Right lobe of liver (tissue), 6 donors: ENCODE measurements at regions not wholly inside any gene's neighbourhood (a gene's known extent, or its start where the extent isn't known, plus 50 kb on each side); places are given as distances from the start of the nearest gene placed in this dataset.

Source experiments
- ATAC-seq, 4 donors: fragments of 200-7000 bp; cut with Tn5 transposase; one replicate each; pipeline ENCODE4 v1.9.1; 2020; ENCODE audit warnings: mild to moderate bottlenecking in 4 of 4, moderate library complexity in 4 of 4
- DNase-seq, 3 donors: peaks; one replicate each; pipeline ENCODE4 v3.0.0-alpha.2; 2020
- H3K27ac ChIP-seq, 3 donors: fragments of 200-600 bp; one replicate each; pipeline ENCODE4 v1.8.0; 2022
- H3K27me3 ChIP-seq, 2 donors: fragments of 200-600 bp; one replicate each; pipeline ENCODE4 v1.8.0; 2022
- H3K36me3 ChIP-seq, 4 donors: fragments of 200-600 bp; sonication (generic) in 1 of 4; one replicate each; pipeline versions ENCODE4 v1.5.1 to v1.8.0; 2017 to 2022; ENCODE audit warnings: control low read depth in 1 of 4
- H3K4me1 ChIP-seq, 4 donors: fragments of 200-600 bp; sonication (generic) in 1 of 4; one replicate each; pipeline versions ENCODE4 v1.5.1 to v1.8.0; 2017 to 2022; ENCODE audit warnings: control low read depth in 1 of 4
- H3K4me3 ChIP-seq, 3 donors: fragments of 200-600 bp; one replicate each; pipeline ENCODE4 v1.8.0; 2022
- H3K9me3 ChIP-seq, 4 donors: fragments of 200-600 bp; sonication (generic) in 1 of 4; one replicate each; pipeline versions ENCODE4 v1.5.1 to v1.8.0; 2017 to 2022; ENCODE audit warnings: control low read depth in 1 of 4
- POLR2A ChIP-seq: fragments of 450-650 bp; IDR thresholded peaks from one replicate; pipeline ENCODE4 v1.6.1; 2017; ENCODE audit warnings: antibody characterized with exemption, mild to moderate bottlenecking
- WGBS: methylation state at CpG from one replicate; pipeline ENCODE4 v1.1.6; 2018; ENCODE audit warnings: low coverage, low lambda C conversion rate; ENCODE audit not compliant: insufficient coverage; ENCODE audit errors: missing lambda C conversion rate; 5-methylcytosine and 5-hydroxymethylcytosine counted together
- intact Hi-C, 2 donors: fragments of 100-400 bp; cut with DNase I; formaldehyde crosslinking; loops; one replicate each; pipeline versions ENCODE4 v1.11.2 to v1.14.1; 2022
- TF ChIP-seq, protein P1 (sequence below), 4 donors: fragments of 200-600 bp in 3 of 4; fragments of 450-650 bp in 1 of 4; IDR thresholded peaks; one replicate each; pipeline versions ENCODE4 v1.5.1 to v1.8.0; 2016 to 2022; ENCODE audit warnings: antibody characterized with exemption in 4 of 4, mild to moderate bottlenecking in 2 of 4
- donor health status: DM: no; HTN: yes; CAD: no.
- donor health status: DM: no; HTN: no; CAD: no.
- donor health status: DM: no; HTN: no; CAD: no.
- donor health status: DM: no; HTN: yes; CAD: no.
- donor health status: DM: no; HTN: yes; CAD: no.

GRCh38 chrX:10939424-10939823 lies 171.7 kb upstream of the HCCS start:
- no peaks in the 10 kb centered on the region for H3K27me3 ChIP-seq
- intact Hi-C loops = no loop called here
- H3K4me1 ChIP-seq = no peaks in the 10 kb centered on the region
- TF ChIP-seq, protein P1, sequence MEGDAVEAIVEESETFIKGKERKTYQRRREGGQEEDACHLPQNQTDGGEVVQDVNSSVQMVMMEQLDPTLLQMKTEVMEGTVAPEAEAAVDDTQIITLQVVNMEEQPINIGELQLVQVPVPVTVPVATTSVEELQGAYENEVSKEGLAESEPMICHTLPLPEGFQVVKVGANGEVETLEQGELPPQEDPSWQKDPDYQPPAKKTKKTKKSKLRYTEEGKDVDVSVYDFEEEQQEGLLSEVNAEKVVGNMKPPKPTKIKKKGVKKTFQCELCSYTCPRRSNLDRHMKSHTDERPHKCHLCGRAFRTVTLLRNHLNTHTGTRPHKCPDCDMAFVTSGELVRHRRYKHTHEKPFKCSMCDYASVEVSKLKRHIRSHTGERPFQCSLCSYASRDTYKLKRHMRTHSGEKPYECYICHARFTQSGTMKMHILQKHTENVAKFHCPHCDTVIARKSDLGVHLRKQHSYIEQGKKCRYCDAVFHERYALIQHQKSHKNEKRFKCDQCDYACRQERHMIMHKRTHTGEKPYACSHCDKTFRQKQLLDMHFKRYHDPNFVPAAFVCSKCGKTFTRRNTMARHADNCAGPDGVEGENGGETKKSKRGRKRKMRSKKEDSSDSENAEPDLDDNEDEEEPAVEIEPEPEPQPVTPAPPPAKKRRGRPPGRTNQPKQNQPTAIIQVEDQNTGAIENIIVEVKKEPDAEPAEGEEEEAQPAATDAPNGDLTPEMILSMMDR (IDR thresholded peaks at IDR 0.05) = no peak
- no peak for TF ChIP-seq POLR2A
- no peak overlapping the region for H3K27ac ChIP-seq
- WGBS = 21% methylated on average over 2 of the region's 2 CpGs
- no peaks in the 10 kb centered on the region for H3K36me3 ChIP-seq
- no peaks in the 10 kb centered on the region for H3K9me3 ChIP-seq
- peak; percentile 53 to 87 (median 72) for ATAC-seq
- DNase-seq = no peak
- H3K4me3 ChIP-seq = no peak overlapping the region

DNA sequence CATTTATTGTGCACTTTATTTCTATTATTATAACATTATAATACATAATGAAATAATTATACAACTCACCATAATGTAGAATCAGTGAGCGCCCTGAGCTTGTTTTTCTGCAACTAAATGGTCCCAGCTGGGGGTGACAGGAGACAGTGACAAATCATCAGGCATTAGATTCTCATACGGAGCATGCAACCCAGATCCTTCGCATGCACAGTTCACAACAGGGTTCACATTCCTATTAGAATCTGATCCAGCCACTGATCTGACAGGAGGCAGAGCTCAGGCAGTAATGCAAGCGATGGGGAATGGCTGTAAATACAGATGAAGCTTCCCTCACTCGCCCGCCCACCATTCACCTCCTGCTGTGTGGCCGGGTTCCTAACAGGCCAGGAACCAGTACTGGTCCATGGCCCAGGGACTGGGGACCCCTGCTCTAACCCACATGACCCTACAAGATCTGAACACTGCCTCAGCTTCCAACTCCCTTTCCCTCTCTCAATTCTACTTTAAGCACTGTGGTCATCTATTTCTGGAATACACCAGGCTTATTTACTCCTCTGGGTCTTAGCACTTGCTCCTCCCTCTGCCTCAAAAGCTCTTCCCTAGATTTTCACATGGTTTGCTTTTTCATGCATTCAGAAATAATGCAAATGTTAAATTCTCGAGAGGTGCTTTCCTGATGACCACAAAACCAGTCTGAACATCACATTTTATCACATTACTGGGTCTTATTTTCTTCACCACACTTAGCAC lies 166.8 kb upstream of the HCCS start:
- H3K27me3 ChIP-seq = no peaks in the 10 kb centered on the region
- H3K36me3 ChIP-seq = no peaks in the 10 kb centered on the region
- H3K27ac ChIP-seq = no peak overlapping the region
- ATAC-seq (no peak), DNase-seq (no peak)
- WGBS = 51% methylated on average over 5 of the region's 8 CpGs
- intact Hi-C loops = no loop called here
- TF ChIP-seq, protein P1 (IDR thresholded peaks at IDR 0.05) = no peak
- no peak for TF ChIP-seq POLR2A
- no peaks in the 10 kb centered on the region for H3K4me1 ChIP-seq
- no peak overlapping the region for H3K4me3 ChIP-seq
- no peaks in the 10 kb centered on the region for H3K9me3 ChIP-seq

- TF ChIP-seq POLR2A = no peak
- TF ChIP-seq, protein P1 (IDR thresholded peaks at IDR 0.05) = no peak
- intact Hi-C loops = no loop called here
- 52% methylated on average over 4 of the region's 4 CpGs for WGBS
- no peak for DNase-seq
- no peak overlapping the region for H3K4me3 ChIP-seq
- H3K27me3 ChIP-seq = no peaks in the 10 kb centered on the region
- no peak overlapping the region for H3K27ac ChIP-seq
- H3K4me1 ChIP-seq = no peaks in the 10 kb centered on the region
- ATAC-seq = no peak
- no peaks in the 10 kb centered on the region for H3K9me3 ChIP-seq
- H3K36me3 ChIP-seq = no peaks in the 10 kb centered on the region
Observed at GRCh38 chrX:10945498-10945897, 165.6 kb upstream of the HCCS start.

- H3K27me3 ChIP-seq = peaks cover 0 to 5% of the 10 kb centered on the region in 2 donors
- TF ChIP-seq POLR2A = no peak
- TF ChIP-seq, protein P1 (IDR thresholded peaks at IDR 0.05) = no peak
- no peaks in the 10 kb centered on the region for H3K36me3 ChIP-seq
- no peaks in the 10 kb centered on the region for H3K4me1 ChIP-seq
- no peak overlapping the region for H3K27ac ChIP-seq
- H3K9me3 ChIP-seq = no peaks in the 10 kb centered on the region
- intact Hi-C loops = no loop called here
- no peak for ATAC-seq
- no peak for DNase-seq
- no peak overlapping the region for H3K4me3 ChIP-seq
Observed at GRCh38 chrX:10949541-10949940, 161.6 kb upstream of the HCCS start.

DNA sequence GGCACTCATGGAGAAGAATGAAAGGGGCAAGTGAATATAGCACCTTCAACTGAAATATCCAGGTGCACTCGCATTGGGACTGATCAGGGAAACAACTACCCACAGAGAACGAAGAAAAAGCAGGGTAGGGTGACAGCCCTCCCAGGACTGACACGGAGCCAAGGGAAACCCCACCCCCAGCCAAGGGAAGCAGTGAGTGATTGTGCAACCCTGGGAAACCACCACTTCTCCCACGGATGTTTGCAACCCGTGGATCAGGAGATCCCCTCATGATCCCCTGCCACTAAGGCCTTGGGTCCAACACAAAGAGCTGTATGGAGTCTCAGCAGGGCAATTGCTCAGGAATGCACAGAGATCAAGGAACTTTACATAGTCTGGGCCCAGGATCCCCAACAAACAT lies 158.5 kb upstream of the HCCS start:
- 46% methylated on average over 2 of the region's 5 CpGs for WGBS
- H3K27me3 ChIP-seq = peaks cover 0 to 5% of the 10 kb centered on the region in 2 donors
- no peaks in the 10 kb centered on the region for H3K4me1 ChIP-seq
- H3K4me3 ChIP-seq = no peak overlapping the region
- H3K9me3 ChIP-seq = no peaks in the 10 kb centered on the region
- intact Hi-C loops = no loop called here
- DNase-seq (no peak), ATAC-seq (peak in 2 of 4 donors; percentile 24 to 48)
- no peak overlapping the region for H3K27ac ChIP-seq
- no peaks in the 10 kb centered on the region for H3K36me3 ChIP-seq
- TF ChIP-seq, protein P1 (IDR thresholded peaks at IDR 0.05) = no peak
